OCI-LY1 (cell line): ENCODE measurements at regions not wholly inside any gene's neighbourhood (a gene's known extent, or its start where the extent isn't known, plus 50 kb on each side); places are given as distances from the start of the nearest gene placed in this dataset.

Experiments
- H2AFZ ChIP-seq: fragments of 200-600 bp; sonication (generic), shearing (Covaris generic); 2 replicates; pipeline ENCODE4 v1.6.0; 2014; ENCODE audit warnings: antibody characterized with exemption, mild to moderate bottlenecking, low read length
- H3F3A ChIP-seq: fragments of 200-600 bp; sonication (generic), shearing (Covaris generic); 2 replicates; pipeline ENCODE4 v1.6.0; 2014; ENCODE audit warnings: mild to moderate bottlenecking, antibody characterized with exemption, low read length, moderate library complexity; ENCODE audit not compliant: insufficient read depth
- H3K27ac ChIP-seq: fragments of 200-600 bp; sonication (generic); 2 replicates; pipeline ENCODE4 v1.5.1; 2014; ENCODE audit warnings: low read length, mixed run types, mild to moderate bottlenecking, low read depth; ENCODE audit not compliant: poor library complexity, severe bottlenecking
- H3K27me3 ChIP-seq: fragments of 200-600 bp; sonication (generic); 2 replicates; pipeline ENCODE4 v1.6.0; 2014; ENCODE audit warnings: antibody characterized with exemption, mild to moderate bottlenecking, low read length, moderate library complexity; ENCODE audit not compliant: insufficient read depth
- H3K36me3 ChIP-seq: fragments of 200-600 bp; sonication (generic); 2 replicates; pipeline ENCODE4 v1.6.1; 2014; ENCODE audit warnings: mild to moderate bottlenecking, antibody characterized with exemption, low read length, moderate library complexity, mixed read lengths; ENCODE audit not compliant: insufficient read depth
- H3K4me1 ChIP-seq: fragments of 200-600 bp; sonication (generic); 2 replicates; pipeline ENCODE4 v1.5.1; 2014; ENCODE audit warnings: mild to moderate bottlenecking, low read length, moderate library complexity; ENCODE audit not compliant: insufficient read depth, severe bottlenecking
- H3K4me2 ChIP-seq: fragments of 200-600 bp; sonication (generic), shearing (Covaris generic); 2 replicates; pipeline ENCODE4 v1.6.1; 2014; ENCODE audit warnings: low read length
- H3K4me3 ChIP-seq: fragments of 200-600 bp; sonication (generic); 2 replicates; pipeline ENCODE4 v1.5.1; 2014; ENCODE audit warnings: low read length, low read depth, mild to moderate bottlenecking, mixed read lengths; ENCODE audit not compliant: poor library complexity, severe bottlenecking
- H3K79me2 ChIP-seq: fragments of 200-600 bp; shearing (Covaris generic); 2 replicates; pipeline ENCODE4 v1.6.1; 2016; ENCODE audit warnings: mixed run types, low read length, mixed read lengths; ENCODE audit not compliant: insufficient read depth
- H3K9ac ChIP-seq: fragments of 200-600 bp; sonication (generic), shearing (Covaris generic); 2 replicates; pipeline ENCODE4 v1.6.1; 2014; ENCODE audit warnings: mild to moderate bottlenecking, low read length, mixed read lengths
- H3K9me2 ChIP-seq: fragments of 200-600 bp; sonication (generic), shearing (Covaris generic); 2 replicates; pipeline ENCODE4 v1.6.1; 2014; ENCODE audit warnings: low read depth, mild to moderate bottlenecking, low read length, mixed read lengths
- H3K9me3 ChIP-seq: fragments of 200-600 bp; shearing (Covaris generic); 2 replicates; pipeline ENCODE4 v1.6.1; 2014; ENCODE audit warnings: low read length, mixed read lengths
- H4K20me1 ChIP-seq: fragments of 200-600 bp; sonication (generic), shearing (Covaris generic); 2 replicates; pipeline ENCODE4 v1.6.0; 2016; ENCODE audit warnings: mild to moderate bottlenecking, low read length; ENCODE audit not compliant: insufficient read depth
- EZH2 ChIP-seq: fragments of 200-600 bp; sonication (generic), shearing (Covaris generic); IDR thresholded peaks from 2 replicates; pipeline ENCODE4 v1.8.0; 2017; ENCODE audit warnings: borderline replicate concordance, mixed run types, mild to moderate bottlenecking, antibody characterized with exemption, low read length, moderate library complexity, mixed read lengths
- TF ChIP-seq, protein P1 (sequence below): fragments of 200-600 bp; sonication (generic), shearing (Covaris generic); IDR thresholded peaks from 2 replicates; pipeline ENCODE4 v1.5.1; 2017; ENCODE audit warnings: mild to moderate bottlenecking, antibody characterized with exemption, low read length, moderate library complexity, mixed read lengths

GRCh38 chr16:54718376-54718775 is 212.3 kb upstream of the IRX5 start:
- Histone ChIP-seq H3K9ac (no peak overlapping the region), H3K36me3 (no peaks in the 10 kb centered on the region), H3K79me2 (no peaks in the 10 kb centered on the region), H3F3A (no peaks in the 10 kb centered on the region), H3K9me2 (no peaks in the 10 kb centered on the region), H4K20me1 (no peaks in the 10 kb centered on the region), H2AFZ (no peak overlapping the region), H3K4me2 (no peak overlapping the region), H3K27me3 (no peaks in the 10 kb centered on the region), H3K4me3 (no peak overlapping the region), H3K27ac (no peak overlapping the region), H3K4me1 (no peaks in the 10 kb centered on the region), H3K9me3 (no peaks in the 10 kb centered on the region)
- TF ChIP-seq EZH2 = no peak
- TF ChIP-seq, protein P1, sequence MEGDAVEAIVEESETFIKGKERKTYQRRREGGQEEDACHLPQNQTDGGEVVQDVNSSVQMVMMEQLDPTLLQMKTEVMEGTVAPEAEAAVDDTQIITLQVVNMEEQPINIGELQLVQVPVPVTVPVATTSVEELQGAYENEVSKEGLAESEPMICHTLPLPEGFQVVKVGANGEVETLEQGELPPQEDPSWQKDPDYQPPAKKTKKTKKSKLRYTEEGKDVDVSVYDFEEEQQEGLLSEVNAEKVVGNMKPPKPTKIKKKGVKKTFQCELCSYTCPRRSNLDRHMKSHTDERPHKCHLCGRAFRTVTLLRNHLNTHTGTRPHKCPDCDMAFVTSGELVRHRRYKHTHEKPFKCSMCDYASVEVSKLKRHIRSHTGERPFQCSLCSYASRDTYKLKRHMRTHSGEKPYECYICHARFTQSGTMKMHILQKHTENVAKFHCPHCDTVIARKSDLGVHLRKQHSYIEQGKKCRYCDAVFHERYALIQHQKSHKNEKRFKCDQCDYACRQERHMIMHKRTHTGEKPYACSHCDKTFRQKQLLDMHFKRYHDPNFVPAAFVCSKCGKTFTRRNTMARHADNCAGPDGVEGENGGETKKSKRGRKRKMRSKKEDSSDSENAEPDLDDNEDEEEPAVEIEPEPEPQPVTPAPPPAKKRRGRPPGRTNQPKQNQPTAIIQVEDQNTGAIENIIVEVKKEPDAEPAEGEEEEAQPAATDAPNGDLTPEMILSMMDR = no peak

DNA sequence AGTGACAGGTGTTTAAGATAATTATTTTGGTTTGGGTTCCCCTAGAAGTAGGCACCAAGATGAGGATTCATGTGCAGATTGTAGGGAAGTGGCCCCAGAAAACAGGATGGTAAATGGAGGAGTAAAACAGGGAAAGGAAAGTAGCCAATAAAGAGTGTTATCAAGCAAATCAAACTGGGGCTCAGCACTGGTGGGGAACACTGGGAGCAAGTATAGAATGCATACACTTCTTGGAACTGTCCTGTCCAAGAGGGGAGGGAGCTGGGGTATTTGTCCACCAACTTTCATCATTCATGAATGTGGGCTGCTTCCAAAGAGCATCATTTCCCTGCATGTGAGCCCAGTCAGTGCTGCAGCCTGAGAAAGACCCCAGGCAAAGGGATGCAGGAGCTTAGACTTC is 215.7 kb upstream of the IRX5 start:
- no peak overlapping the region for H3K4me2 ChIP-seq
- no peaks in the 10 kb centered on the region for H3F3A ChIP-seq
- H3K27ac ChIP-seq = no peak overlapping the region
- H3K79me2 ChIP-seq = no peaks in the 10 kb centered on the region
- no peaks in the 10 kb centered on the region for H3K4me1 ChIP-seq
- H3K27me3 ChIP-seq = no peaks in the 10 kb centered on the region
- no peaks in the 10 kb centered on the region for H3K9me2 ChIP-seq
- no peaks in the 10 kb centered on the region for H3K9me3 ChIP-seq
- H3K36me3 ChIP-seq = no peaks in the 10 kb centered on the region
- H4K20me1 ChIP-seq = no peaks in the 10 kb centered on the region
- H2AFZ ChIP-seq = no peak overlapping the region
- TF ChIP-seq EZH2 = no peak
- TF ChIP-seq, protein P1 = no peak
- H3K4me3 ChIP-seq = no peak overlapping the region
- H3K9ac ChIP-seq = no peak overlapping the region

GRCh38 chr16:54712866-54713265 is 217.8 kb upstream of the IRX5 start:
- Histone ChIP-seq H3K27ac (no peak overlapping the region), H3K9ac (no peak overlapping the region), H3K9me3 (no peaks in the 10 kb centered on the region), H3K27me3 (no peaks in the 10 kb centered on the region), H3K79me2 (no peaks in the 10 kb centered on the region), H3K4me3 (no peak overlapping the region), H2AFZ (no peak overlapping the region), H3F3A (no peaks in the 10 kb centered on the region), H3K9me2 (no peaks in the 10 kb centered on the region), H3K4me1 (no peaks in the 10 kb centered on the region), H3K4me2 (no peak overlapping the region), H3K36me3 (no peaks in the 10 kb centered on the region), H4K20me1 (no peaks in the 10 kb centered on the region)
- TF ChIP-seq EZH2 = no peak
- TF ChIP-seq, protein P1 = no peak
